ENCODE measurements at regions not wholly inside any gene's neighbourhood (a gene's known extent, or its start where the extent isn't known, plus 50 kb on each side); places are given as distances from the start of the nearest gene placed in this dataset.

DNA sequence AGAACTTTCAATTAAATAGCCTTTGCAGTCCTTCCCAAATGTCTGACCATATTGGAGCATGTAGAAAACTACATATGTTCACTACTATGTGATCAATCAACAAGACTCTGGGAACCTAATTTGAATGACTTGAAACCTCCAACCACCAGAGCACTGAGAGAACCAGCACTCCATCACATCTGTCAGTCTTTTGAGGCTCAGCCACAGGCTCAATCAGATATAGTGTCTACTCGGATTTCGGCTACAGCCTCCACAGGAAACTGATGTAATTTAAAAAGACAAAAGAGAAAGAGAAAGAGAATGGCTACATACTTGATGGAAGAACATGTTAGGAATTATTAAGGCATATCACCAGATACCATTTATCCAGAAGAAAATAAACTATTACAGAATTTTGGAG lies 859.0 kb downstream of the FAM181B start:
- Histone ChIP-seq H3K4me1 (replicated peaks in 1 of 4; ENCODE audit: control insufficient read depth in 3 of 4, insufficient read depth in 4 of 4, low read length in 3 of 4) (no peaks in the 10 kb centered on the region), H4K5ac (ENCODE audit: insufficient read length, low read depth, low read length) (no peak overlapping the region), H3K9me3 (ENCODE audit: insufficient read depth in 2 of 2, low read depth in 1 of 2, low read length in 1 of 2) (no peaks in the 10 kb centered on the region), H3K56ac (replicated peaks; ENCODE audit: insufficient read length, low read depth, low read length) (no peak overlapping the region), H3K36me3 (ENCODE audit: control insufficient read depth in 2 of 4, insufficient read depth in 4 of 4, low read length in 3 of 4) (no peaks in the 10 kb centered on the region), H3K23ac (ENCODE audit: insufficient read length) (no peak overlapping the region), H3K79me2 (ENCODE audit: control insufficient read depth in 1 of 2, insufficient read depth in 2 of 2, low read length in 2 of 2) (no peaks in the 10 kb centered on the region), H2BK120ac (replicated peaks; ENCODE audit: low read depth, low read length) (no peak overlapping the region), H2AK5ac (ENCODE audit: low read depth, low read length) (no peak overlapping the region), H3K4ac (replicated peaks; ENCODE audit: insufficient read length, low read depth, low read length) (no peak overlapping the region), H2BK20ac (ENCODE audit: low read length) (no peak overlapping the region), H2BK12ac (ENCODE audit: low read depth, low read length) (no peak overlapping the region), H2AFZ (ENCODE audit: low read length) (no peak overlapping the region), H4K91ac (replicated peaks; ENCODE audit: insufficient read length, low read length) (no peak overlapping the region), H3K4me3 (ENCODE audit: extremely low read depth in 1 of 4, insufficient read depth in 2 of 4, low read depth in 3 of 4, low read length in 4 of 4) (no peak overlapping the region), H3K79me1 (ENCODE audit: low read depth, low read length) (no peaks in the 10 kb centered on the region), H3K18ac (ENCODE audit: extremely low read depth, low read length) (no peak overlapping the region), H2BK5ac (ENCODE audit: low read depth, low read length) (no peak overlapping the region), H3K27me3 (replicated peaks in 1 of 4; ENCODE audit: control insufficient read depth in 3 of 4, extremely low read depth in 1 of 4, insufficient read depth in 3 of 4, low read length in 3 of 4) (no peaks in the 10 kb centered on the region), H3K4me2 (ENCODE audit: insufficient read depth in 1 of 2, low read depth in 2 of 2, low read length in 2 of 2) (no peak overlapping the region), H4K20me1 (replicated peaks in 1 of 2; ENCODE audit: control insufficient read depth in 1 of 2, insufficient read depth in 2 of 2, low read length in 2 of 2) (no peaks in the 10 kb centered on the region), H3K9ac (replicated peaks in 1 of 4; ENCODE audit: extremely low read depth in 1 of 4, low read depth in 3 of 4, low read length in 3 of 4) (no peak overlapping the region), H4K8ac (ENCODE audit: extremely low read depth, insufficient read depth, low read length) (no peak overlapping the region), H3K14ac (ENCODE audit: insufficient read length) (no peak overlapping the region), H3K23me2 (ENCODE audit: low read depth, low read length) (no peaks in the 10 kb centered on the region), H2BK15ac (ENCODE audit: low read length) (no peak overlapping the region), H3K27ac (ENCODE audit: low read depth, low read length) (no peak overlapping the region)
- FAIRE-seq (no peak), DNase-seq (ENCODE audit: low read depth in 1 of 2, low spot score in 2 of 2) (no peak)
- no peak for TF ChIP-seq CREB1 (IDR thresholded peaks at IDR 0.05)
- no peak for TF ChIP-seq CHD2 (IDR thresholded peaks at IDR 0.05; ENCODE audit: low read length)
- TF ChIP-seq NANOG (IDR thresholded peaks at IDR 0.05; ENCODE audit: insufficient read depth, low read depth, low read length, poor library complexity, severe bottlenecking) = no peak
- TF ChIP-seq EGR1 (IDR thresholded peaks at IDR 0.05; ENCODE audit: borderline replicate concordance, low read depth, low read length) = no peak
- TF ChIP-seq, protein P1, sequence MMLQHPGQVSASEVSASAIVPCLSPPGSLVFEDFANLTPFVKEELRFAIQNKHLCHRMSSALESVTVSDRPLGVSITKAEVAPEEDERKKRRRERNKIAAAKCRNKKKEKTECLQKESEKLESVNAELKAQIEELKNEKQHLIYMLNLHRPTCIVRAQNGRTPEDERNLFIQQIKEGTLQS (IDR thresholded peaks at IDR 0.05; ENCODE audit: insufficient read depth, low read depth, low read length) = no peak
- TF ChIP-seq, protein P2, sequence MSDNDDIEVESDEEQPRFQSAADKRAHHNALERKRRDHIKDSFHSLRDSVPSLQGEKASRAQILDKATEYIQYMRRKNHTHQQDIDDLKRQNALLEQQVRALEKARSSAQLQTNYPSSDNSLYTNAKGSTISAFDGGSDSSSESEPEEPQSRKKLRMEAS (IDR thresholded peaks at IDR 0.05) = no peak
- TF ChIP-seq NRF1 (IDR thresholded peaks at IDR 0.05; ENCODE audit: low read depth, low read length) = no peak
- no peak for TF ChIP-seq EZH2 (IDR thresholded peaks at IDR 0.05; ENCODE audit: low read depth, low read length, severe bottlenecking)
- TF ChIP-seq CBX8 (IDR thresholded peaks at IDR 0.05; ENCODE audit: borderline replicate concordance, low read depth, low read length) = no peak
- ChIA-PET CTCF (ENCODE audit: partially characterized antibody) (no interaction called here), POLR2A (ENCODE audit: partially characterized antibody) (no interaction called here)
- WGBS, 2 experiments (ENCODE audit: extremely low coverage in 1 of 2, insufficient coverage in 1 of 2, insufficient read length in 1 of 2, insufficient replicate concordance in 2 of 2, low coverage in 1 of 2, low lambda C conversion rate in 2 of 2, missing lambda C conversion rate in 1 of 2) = 86% methylated on average over 2 of the region's 2 CpGs; no CpG with 5 or more reads in 1 of the 2 experiments

Measured in H1 (cell line).